ENCODE measurements at regions not wholly inside any gene's neighbourhood (a gene's known extent, or its start where the extent isn't known, plus 50 kb on each side); places are given as distances from the start of the nearest gene placed in this dataset.

GRCh38 chr5:158461240-158461854 lies 602.4 kb upstream of the CLINT1 start (continued):
- TF ChIP-seq CREB3 (CRISPR knock-in tag; IDR thresholded peaks at IDR 0.05) (no peak), ZBTB33 (CRISPR knock-in tag; IDR thresholded peaks at IDR 0.05) (peak; percentile 43; the same call in 1 of the 2 replicates), REPIN1 (CRISPR knock-in tag; IDR thresholded peaks at IDR 0.05; ENCODE audit: borderline replicate concordance, low read depth) (peak; percentile 95), RARG (CRISPR knock-in tag; IDR thresholded peaks at IDR 0.05; ENCODE audit: low read depth) (no peak), PRPF4 (IDR thresholded peaks at IDR 0.05; ENCODE audit: low read depth, low read length, poor library complexity, severe bottlenecking) (no peak), SALL1 (CRISPR knock-in tag; IDR thresholded peaks at IDR 0.05) (peak; percentile 99), CREB1 (IDR thresholded peaks at IDR 0.05) (no peak; the same call in 1 of the 2 replicates), CREB1 (CRISPR knock-in tag; IDR thresholded peaks at IDR 0.05) (peak; percentile 74), FLYWCH1 (CRISPR knock-in tag; IDR thresholded peaks at IDR 0.05) (no peak), ZNF281 (CRISPR knock-in tag; IDR thresholded peaks at IDR 0.05; ENCODE audit: borderline replicate concordance) (peak; percentile 66; the same call in 1 of the 2 replicates), HIVEP1 (CRISPR knock-in tag; IDR thresholded peaks at IDR 0.05) (no peak), ZFP82 (CRISPR knock-in tag; IDR thresholded peaks at IDR 0.05; ENCODE audit: borderline replicate concordance) (peak; percentile 63; the same call in 1 of the 2 replicates), SAFB2 (CRISPR knock-in tag; IDR thresholded peaks at IDR 0.05; ENCODE audit: borderline replicate concordance, low read depth) (no peak; the same call in 1 of the 2 replicates), ZBTB44 (CRISPR knock-in tag; IDR thresholded peaks at IDR 0.05) (no peak), HNRNPUL1 (IDR thresholded peaks at IDR 0.05; ENCODE audit: low read depth, low read length) (no peak), RBFOX2 (IDR thresholded peaks at IDR 0.05; ENCODE audit: low read depth, low read length) (no peak), ARID4A (CRISPR knock-in tag; IDR thresholded peaks at IDR 0.05; ENCODE audit: borderline replicate concordance) (peak; percentile 49; the same call in 1 of the 2 replicates), HNRNPL (IDR thresholded peaks at IDR 0.05; ENCODE audit: low read depth, low read length) (no peak)
